Adrenal gland (tissue), 9 donors: ENCODE measurements at regions not wholly inside any gene's neighbourhood (a gene's known extent, or its start where the extent isn't known, plus 50 kb on each side); places are given as distances from the start of the nearest gene placed in this dataset.

Source experiments
- DNase-seq, 7 donors: peaks; one replicate each; pipeline ENCODE4 v3.0.0-alpha.2; 2019 to 2020
- H3K27ac ChIP-seq, 5 donors: fragments of 200-600 bp; sonication (generic) in 4 of 5; 1 replicate in 3 of 5; 2 replicates in 2 of 5; pipeline versions ENCODE4 v1.5.1 to v1.8.0; 2016 to 2020; ENCODE audit warnings: mild to moderate bottlenecking in 1 of 5
- H3K27me3 ChIP-seq: fragments of 200-600 bp; 2 replicates; pipeline ENCODE4 v1.8.0; 2021
- H3K36me3 ChIP-seq, 2 donors: fragments of 200-600 bp; replicated peaks in 1 of 2; 1 replicate in 1 of 2; 2 replicates in 1 of 2; pipeline versions ENCODE4 v1.5.1 to v1.8.0; 2018 to 2022
- H3K4me1 ChIP-seq, 2 donors: fragments of 200-600 bp; replicated peaks in 1 of 2; 1 replicate in 1 of 2; 2 replicates in 1 of 2; pipeline versions ENCODE4 v1.5.1 to v1.8.0; 2018 to 2021
- H3K4me3 ChIP-seq, 4 donors: fragments of 200-600 bp; sonication (generic) in 3 of 4; one replicate each; pipeline ENCODE4 v1.5.1; 2016 to 2018
- H3K9me3 ChIP-seq, 3 donors: fragments of 200-600 bp; sonication (generic) in 1 of 3; replicated peaks in 1 of 3; 1 replicate in 2 of 3; 2 replicates in 1 of 3; pipeline versions ENCODE4 v1.5.1 to v1.8.0; 2016 to 2021
- POLR2A ChIP-seq, 2 donors: fragments of 450-650 bp; IDR thresholded peaks; one replicate each; pipeline ENCODE4 v1.6.1; 2017; ENCODE audit warnings: antibody characterized with exemption in 2 of 2, mild to moderate bottlenecking in 2 of 2, moderate library complexity in 1 of 2
- WGBS, 4 donors: extraction: QIAGEN DNeasy Blood & Tissue Kit in 2 of 4; methylation state at CpG; one replicate each; pipeline versions ENCODE4 v1.1.5 to v1.1.7; 2013 to 2017; 5-methylcytosine and 5-hydroxymethylcytosine counted together
- intact Hi-C, 2 donors: fragments of 100-400 bp; cut with DNase I; formaldehyde crosslinking; loops; one replicate each; pipeline versions ENCODE4 v1.14.1 to v1.15.0; 2022 to 2023
- TF ChIP-seq, protein P1 (sequence below), 6 experiments: fragments of 450-650 bp in 4 of 6; fragments of 200-600 bp in 2 of 6; sonication (generic) in 1 of 6; IDR thresholded peaks; 1 replicate in 5 of 6; 2 replicates in 1 of 6; pipeline versions ENCODE4 v1.5.1 to v1.8.0; 2016 to 2021; ENCODE audit warnings: antibody characterized with exemption in 6 of 6, mild to moderate bottlenecking in 2 of 6, moderate library complexity in 1 of 6
- donor health status: healthy with polysubstance abuse.
- donor health status: Bipolar disorder and iron deficiency.
- donor health status: DM: yes; HTN: yes; CAD: no.
- donor health status: DM: no; HTN: no; CAD: no.
- donor health status: DM: no; HTN: no; CAD: no.

DNA sequence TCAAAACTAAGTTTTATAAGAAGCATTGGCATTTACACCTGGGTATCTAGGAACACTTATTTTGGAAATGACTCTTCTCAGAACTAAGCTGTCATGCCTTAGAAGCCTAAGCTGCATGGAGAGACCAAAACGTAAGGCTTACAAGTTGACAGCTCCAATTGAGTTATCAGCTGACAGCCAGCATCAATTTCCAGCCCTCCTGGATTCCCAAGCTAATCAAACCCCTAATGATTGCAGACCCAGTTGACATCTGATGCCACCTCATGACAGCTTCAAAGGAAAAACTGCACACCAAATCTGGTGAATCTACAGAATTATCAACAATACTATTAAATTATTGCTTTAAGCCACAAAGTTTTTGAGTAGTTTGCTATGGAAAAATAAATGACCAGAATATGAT lies 187.6 kb upstream of the PRMT6 start:
- no peaks in the 10 kb centered on the region for H3K27me3 ChIP-seq
- 42 to 53% (median 46%) methylated on average over 1 of the region's 1 CpG for WGBS, 4 donors
- no peak for DNase-seq

DNA sequence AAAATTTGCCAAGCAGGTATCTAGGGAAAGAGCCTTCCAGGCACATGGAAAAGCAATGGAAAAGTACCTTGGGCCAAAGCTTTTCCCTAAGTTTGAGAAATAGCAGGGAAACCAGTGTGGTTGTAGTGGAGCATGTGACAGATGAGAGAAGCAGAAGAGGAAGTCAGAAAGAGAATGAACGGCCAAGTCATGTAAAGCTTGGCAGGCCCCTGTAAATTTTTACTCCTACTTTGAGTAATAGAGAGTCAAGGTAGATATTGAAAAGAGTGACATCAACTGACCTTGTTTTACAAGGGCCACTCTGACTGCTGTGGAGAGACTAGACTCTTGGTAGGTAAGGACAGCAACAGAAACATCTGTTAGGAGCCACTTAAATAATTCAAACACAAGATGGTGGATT lies 180.9 kb upstream of the PRMT6 start:
- Histone ChIP-seq H3K36me3 (no peaks in the 10 kb centered on the region), H3K4me1 (no peaks in the 10 kb centered on the region), H3K4me3 (no peak overlapping the region), H3K27me3 (no peaks in the 10 kb centered on the region), H3K27ac (no peak overlapping the region), H3K9me3 (no peaks in the 10 kb centered on the region)
- TF ChIP-seq, protein P1, sequence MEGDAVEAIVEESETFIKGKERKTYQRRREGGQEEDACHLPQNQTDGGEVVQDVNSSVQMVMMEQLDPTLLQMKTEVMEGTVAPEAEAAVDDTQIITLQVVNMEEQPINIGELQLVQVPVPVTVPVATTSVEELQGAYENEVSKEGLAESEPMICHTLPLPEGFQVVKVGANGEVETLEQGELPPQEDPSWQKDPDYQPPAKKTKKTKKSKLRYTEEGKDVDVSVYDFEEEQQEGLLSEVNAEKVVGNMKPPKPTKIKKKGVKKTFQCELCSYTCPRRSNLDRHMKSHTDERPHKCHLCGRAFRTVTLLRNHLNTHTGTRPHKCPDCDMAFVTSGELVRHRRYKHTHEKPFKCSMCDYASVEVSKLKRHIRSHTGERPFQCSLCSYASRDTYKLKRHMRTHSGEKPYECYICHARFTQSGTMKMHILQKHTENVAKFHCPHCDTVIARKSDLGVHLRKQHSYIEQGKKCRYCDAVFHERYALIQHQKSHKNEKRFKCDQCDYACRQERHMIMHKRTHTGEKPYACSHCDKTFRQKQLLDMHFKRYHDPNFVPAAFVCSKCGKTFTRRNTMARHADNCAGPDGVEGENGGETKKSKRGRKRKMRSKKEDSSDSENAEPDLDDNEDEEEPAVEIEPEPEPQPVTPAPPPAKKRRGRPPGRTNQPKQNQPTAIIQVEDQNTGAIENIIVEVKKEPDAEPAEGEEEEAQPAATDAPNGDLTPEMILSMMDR (IDR thresholded peaks at IDR 0.05), result no peak
- no peak for TF ChIP-seq POLR2A (IDR thresholded peaks at IDR 0.05)
- intact Hi-C loops, result no loop called here
- no peak for DNase-seq
- 0 to 77% (median 32%) methylated on average over 1 of the region's 1 CpG for WGBS, 4 donors

More for the DNA sequence above, 187.6 kb upstream of the PRMT6 start:
- intact Hi-C loops, result no loop called here
- Histone ChIP-seq H3K9me3 (no peaks in the 10 kb centered on the region), H3K27ac (no peak overlapping the region), H3K4me3 (no peak overlapping the region), H3K4me1 (no peaks in the 10 kb centered on the region), H3K36me3 (no peaks in the 10 kb centered on the region)
- TF ChIP-seq, protein P1 (IDR thresholded peaks at IDR 0.05), result no peak
- no peak for TF ChIP-seq POLR2A (IDR thresholded peaks at IDR 0.05)

DNA sequence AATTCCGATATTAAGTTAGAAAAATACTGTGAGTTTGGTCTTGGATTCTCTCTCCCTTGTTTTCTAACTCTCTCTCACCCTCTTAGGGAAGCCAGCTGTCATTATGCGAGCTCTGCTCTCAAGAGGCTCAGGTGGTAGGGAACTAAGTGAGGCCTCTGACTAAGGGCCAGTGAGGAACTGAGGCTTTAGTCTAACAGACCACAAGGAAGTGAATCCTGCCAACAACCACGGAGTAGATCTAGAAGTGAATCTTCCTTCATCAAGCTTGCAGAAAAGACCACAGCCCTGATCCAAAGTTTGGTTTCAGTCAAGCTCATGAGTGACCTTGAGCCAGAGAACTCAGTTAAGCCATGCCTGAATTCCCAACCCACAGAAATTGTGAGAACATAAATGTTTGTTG lies 180.1 kb upstream of the PRMT6 start:
- 58 to 76% (median 64%) methylated on average over 3 of the region's 3 CpGs for WGBS, 4 donors
- no peak for TF ChIP-seq POLR2A (IDR thresholded peaks at IDR 0.05)
- TF ChIP-seq, protein P1 (IDR thresholded peaks at IDR 0.05), result no peak
- intact Hi-C loops, result no loop called here

DNA sequence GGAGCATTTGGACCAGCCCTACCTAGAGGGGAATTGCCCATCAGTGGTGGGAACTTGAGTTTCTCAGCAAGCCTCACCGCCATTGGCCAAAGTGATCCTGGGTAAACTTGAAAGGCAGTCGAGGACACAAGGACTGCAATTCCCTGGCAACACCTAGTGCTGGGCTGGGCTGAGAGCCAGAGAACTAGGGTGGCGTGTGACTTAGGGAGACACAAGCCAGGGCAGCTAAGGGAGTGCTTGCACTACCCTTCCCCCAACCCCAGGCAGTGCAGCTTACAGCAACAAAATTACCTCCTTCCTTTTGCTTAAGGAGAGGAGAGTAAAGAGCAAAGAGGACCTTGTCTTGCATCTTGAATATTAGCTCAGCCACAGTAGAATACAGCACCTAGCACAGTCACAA lies 176.9 kb upstream of the PRMT6 start:
- H3K9me3 ChIP-seq, result no peaks in the 10 kb centered on the region
- 35 to 55% (median 51%) methylated on average over 2 to 3 of the region's 3 CpGs for WGBS, 4 donors
- TF ChIP-seq POLR2A (IDR thresholded peaks at IDR 0.05), result no peak
- TF ChIP-seq, protein P1 (IDR thresholded peaks at IDR 0.05), result no peak
- no peaks in the 10 kb centered on the region for H3K36me3 ChIP-seq
- no peak overlapping the region for H3K27ac ChIP-seq
- intact Hi-C loops, result no loop called here
- H3K27me3 ChIP-seq, result no peaks in the 10 kb centered on the region
- H3K4me1 ChIP-seq, result no peaks in the 10 kb centered on the region
- no peak overlapping the region for H3K4me3 ChIP-seq
- peak in 6 of 7 donors; percentile 7 to 69 (median 29) for DNase-seq

More for the DNA sequence above, 180.1 kb upstream of the PRMT6 start:
- no peaks in the 10 kb centered on the region for H3K27me3 ChIP-seq
- H3K9me3 ChIP-seq, result no peaks in the 10 kb centered on the region
- H3K4me1 ChIP-seq, result no peaks in the 10 kb centered on the region
- no peaks in the 10 kb centered on the region for H3K36me3 ChIP-seq
- DNase-seq, result no peak
- H3K27ac ChIP-seq, result no peak overlapping the region
- no peak overlapping the region for H3K4me3 ChIP-seq
